Astrocyte of the hippocampus (primary cell): ENCODE measurements at regions not wholly inside any gene's neighbourhood (a gene's known extent, or its start where the extent isn't known, plus 50 kb on each side); places are given as distances from the start of the nearest gene placed in this dataset.
"Not testable (repeated sequence)": the region's sequence is repeated elsewhere in the genome, so short reads cannot be mapped to it uniquely, and the experiment has no call there.

Experiments used
- DNase-seq: peaks from one replicate; pipeline ENCODE4 v3.0.0; 2011; ENCODE audit warnings: low read depth, low spot score

GRCh38 chr3:107124885-107125284 lies 252.4 kb upstream of the CCDC54 start:
- peak; percentile 67 for DNase-seq

GRCh38 chr3:107128946-107129345 lies 248.3 kb upstream of the CCDC54 start:
- DNase-seq, result no peak

- no peak for DNase-seq
Measured at GRCh38 chr3:107130089-107130700, 247.0 kb upstream of the CCDC54 start.

GRCh38 chr3:107132674-107133073 lies 244.6 kb upstream of the CCDC54 start:
- DNase-seq, result no peak

- no peak for DNase-seq
Measured at GRCh38 chr3:107133891-107134290, 243.3 kb upstream of the CCDC54 start.

- DNase-seq, result no peak
Measured at GRCh38 chr3:107142171-107142570, 235.1 kb upstream of the CCDC54 start.

- peak; percentile 24 for DNase-seq
Measured at GRCh38 chr3:107142786-107143575, 234.3 kb upstream of the CCDC54 start.

GRCh38 chr3:107150675-107151074 lies 226.6 kb upstream of the CCDC54 start:
- DNase-seq, result no peak

GRCh38 chr3:107153981-107154380 lies 223.3 kb upstream of the CCDC54 start:
- no peak for DNase-seq

GRCh38 chr3:107172411-107172810 lies 204.8 kb upstream of the CCDC54 start:
- DNase-seq, result no peak

- peak; percentile 4 for DNase-seq
Measured at GRCh38 chr3:107184375-107184774, 192.9 kb upstream of the CCDC54 start.

- no peak for DNase-seq
Measured at GRCh38 chr3:107188262-107188661, 189.0 kb upstream of the CCDC54 start.

GRCh38 chr3:107189158-107189791 lies 188.0 kb upstream of the CCDC54 start:
- no peak for DNase-seq

- DNase-seq, result no peak
Measured at GRCh38 chr3:107193116-107193515, 184.1 kb upstream of the CCDC54 start.

GRCh38 chr3:107198581-107199181 lies 178.6 kb upstream of the CCDC54 start:
- peak; percentile 88 for DNase-seq

GRCh38 chr3:107201146-107201545 lies 176.1 kb upstream of the CCDC54 start:
- no peak for DNase-seq

GRCh38 chr3:107202885-107203284 lies 174.4 kb upstream of the CCDC54 start:
- DNase-seq, result not testable (repeated sequence)

- DNase-seq, result no peak
Measured at GRCh38 chr3:107204121-107204520, 173.1 kb upstream of the CCDC54 start.

GRCh38 chr3:107205358-107205757 lies 171.9 kb upstream of the CCDC54 start:
- no peak for DNase-seq

GRCh38 chr3:107206141-107206540 lies 171.1 kb upstream of the CCDC54 start:
- peak; percentile 67 for DNase-seq

- no peak for DNase-seq
Measured at GRCh38 chr3:107206945-107207344, 170.3 kb upstream of the CCDC54 start.

- DNase-seq, result peak; percentile 94
Measured at GRCh38 chr3:107208100-107208499, 169.1 kb upstream of the CCDC54 start.
